B cell (primary cell): ENCODE measurements at regions not wholly inside any gene's neighbourhood (a gene's known extent, or its start where the extent isn't known, plus 50 kb on each side); places are given as distances from the start of the nearest gene placed in this dataset.

Experiments
- ATAC-seq: fragments of 200-7000 bp; cut with Tn5 transposase; one replicate; pipeline ENCODE4 v1.10.0; 2021; ENCODE audit warnings: low read depth, mild to moderate bottlenecking, moderate number of reproducible peaks, moderate library complexity
- CTCF ChIA-PET: fragments of 350-600 bp; sonication (Branson Sonifier 250); formaldehyde crosslinking; loops from one replicate; lab custom pipeline; 2021; ENCODE audit warnings: antibody characterized with exemption, inconsistent platforms; lab: Charles Lee
- POLR2A ChIA-PET: fragments of 350-600 bp; sonication (Branson Sonifier 250); formaldehyde crosslinking; loops from one replicate; lab custom pipeline; 2021; ENCODE audit warnings: antibody characterized with exemption; lab: Charles Lee
- DNase-seq: peaks from one replicate; pipeline ENCODE4 v3.0.0; 2013
- H2AFZ ChIP-seq: 2 replicates; pipeline ENCODE4 v1.6.1; 2012; ENCODE audit warnings: mild to moderate bottlenecking, low read depth, low read length; ENCODE audit not compliant: insufficient read depth, poor library complexity, severe bottlenecking
- H3K27ac ChIP-seq, 2 donors: 1 replicate in 1 of 2; 2 replicates in 1 of 2; pipeline ENCODE4 v1.5.1; 2012 to 2013; ENCODE audit warnings: low read length in 2 of 2, mild to moderate bottlenecking in 2 of 2, moderate library complexity in 1 of 2
- H3K27me3 ChIP-seq, 4 experiments: fragments of 200-600 bp in 1 of 4; sonication (generic) in 1 of 4; replicated peaks in 1 of 4; 1 replicate in 2 of 4; 2 replicates in 2 of 4; pipeline versions ENCODE4 v1.6.1 to v1.7.0; 2013 to 2016; ENCODE audit warnings: low read length in 3 of 4, mild to moderate bottlenecking in 2 of 4, mixed read lengths in 1 of 4, moderate library complexity in 1 of 4; ENCODE audit not compliant: insufficient read depth in 4 of 4, control insufficient read depth in 3 of 4; ENCODE audit errors: control extremely low read depth in 1 of 4
- H3K36me3 ChIP-seq, 2 experiments: replicated peaks in 1 of 2; 1 replicate in 1 of 2; 2 replicates in 1 of 2; pipeline versions ENCODE4 v1.6.1 to v1.7.1; 2013; ENCODE audit warnings: low read length in 1 of 2; ENCODE audit not compliant: insufficient read depth in 2 of 2, control insufficient read depth in 1 of 2; ENCODE audit errors: control extremely low read depth in 1 of 2, extremely low read depth in 1 of 2
- H3K4me1 ChIP-seq, 2 donors: fragments of 200-600 bp in 1 of 2; sonication (generic) in 1 of 2; 1 replicate in 1 of 2; 2 replicates in 1 of 2; pipeline versions ENCODE4 v1.5.1 to v1.6.1; 2013 to 2017; ENCODE audit warnings: low read length in 2 of 2; ENCODE audit not compliant: control insufficient read depth in 2 of 2, insufficient read depth in 2 of 2
- H3K4me2 ChIP-seq: replicated peaks from 2 replicates; pipeline ENCODE3; 2012; ENCODE audit warnings: mild to moderate bottlenecking, low read depth, low read length; ENCODE audit not compliant: poor library complexity, severe bottlenecking
- H3K4me3 ChIP-seq, 5 experiments: fragments of 200-600 bp in 1 of 5; sonication (generic) in 1 of 5; 1 replicate in 3 of 5; 2 replicates in 2 of 5; pipeline versions ENCODE4 v1.5.1 to v1.7.0; 2011 to 2016; ENCODE audit warnings: low read length in 4 of 5, mild to moderate bottlenecking in 4 of 5, low read depth in 2 of 5, control low read depth in 1 of 5, moderate library complexity in 1 of 5; ENCODE audit not compliant: insufficient read depth in 1 of 5; ENCODE audit errors: control extremely low read depth in 1 of 5, extremely low read depth in 1 of 5
- H3K79me2 ChIP-seq: fragments of 200-600 bp; sonication (generic); one replicate; pipeline ENCODE4 v1.6.0; 2016; ENCODE audit warnings: low read length; ENCODE audit not compliant: control insufficient read depth, insufficient read depth
- H3K9ac ChIP-seq: fragments of 200-600 bp; sonication (generic); 2 replicates; pipeline ENCODE4 v1.6.1; 2017; ENCODE audit warnings: mild to moderate bottlenecking, low read length, moderate library complexity
- H3K9me3 ChIP-seq, 3 donors: one replicate each; pipeline versions ENCODE4 v1.6.1 to v1.7.1; 2013; ENCODE audit warnings: low read length in 2 of 3; ENCODE audit not compliant: control insufficient read depth in 2 of 3, insufficient read depth in 1 of 3; ENCODE audit errors: control extremely low read depth in 1 of 3
- H4K20me1 ChIP-seq: 2 replicates; pipeline ENCODE4 v1.6.0; 2012; ENCODE audit warnings: mild to moderate bottlenecking, low read length; ENCODE audit not compliant: insufficient read depth, control insufficient read depth, poor library complexity, severe bottlenecking
- H3K27ac Mint-ChIP-seq: one replicate; pipeline ENCODE4 v1.8.0; 2021; ENCODE audit warnings: mixed read lengths
- H3K27me3 Mint-ChIP-seq: one replicate; pipeline ENCODE4 v1.8.0; 2021; ENCODE audit warnings: mixed read lengths
- H3K4me1 Mint-ChIP-seq: one replicate; pipeline ENCODE4 v1.8.0; 2021; ENCODE audit warnings: mixed read lengths
- H3K4me3 Mint-ChIP-seq: one replicate; pipeline ENCODE4 v1.8.0; 2021; ENCODE audit warnings: mixed read lengths
- H3K9me3 Mint-ChIP-seq: one replicate; pipeline ENCODE4 v1.8.0; 2022; ENCODE audit warnings: mixed read lengths; ENCODE audit not compliant: insufficient read depth
- EZH2 ChIP-seq: IDR thresholded peaks from 2 replicates; pipeline ENCODE4 v1.6.1; 2012; ENCODE audit warnings: borderline replicate concordance, low read depth, mild to moderate bottlenecking, moderate library complexity, low read length; ENCODE audit not compliant: insufficient read depth, poor library complexity, severe bottlenecking
- WGBS: methylation state at CpG from one replicate; pipeline ENCODE4 v1.1.5; 2013; ENCODE audit warnings: missing lambda C conversion rate; ENCODE audit not compliant: insufficient coverage; 5-methylcytosine and 5-hydroxymethylcytosine counted together
- intact Hi-C: fragments of 100-400 bp; cut with micrococcal nuclease; formaldehyde crosslinking; loops from one replicate; pipeline ENCODE4 v1.10.0; 2022
- TF ChIP-seq, protein P1 (sequence below): fragments of 200-600 bp; IDR thresholded peaks from one replicate; pipeline ENCODE4 v1.8.0; 2022; ENCODE audit warnings: antibody characterized with exemption, mild to moderate bottlenecking

DNA sequence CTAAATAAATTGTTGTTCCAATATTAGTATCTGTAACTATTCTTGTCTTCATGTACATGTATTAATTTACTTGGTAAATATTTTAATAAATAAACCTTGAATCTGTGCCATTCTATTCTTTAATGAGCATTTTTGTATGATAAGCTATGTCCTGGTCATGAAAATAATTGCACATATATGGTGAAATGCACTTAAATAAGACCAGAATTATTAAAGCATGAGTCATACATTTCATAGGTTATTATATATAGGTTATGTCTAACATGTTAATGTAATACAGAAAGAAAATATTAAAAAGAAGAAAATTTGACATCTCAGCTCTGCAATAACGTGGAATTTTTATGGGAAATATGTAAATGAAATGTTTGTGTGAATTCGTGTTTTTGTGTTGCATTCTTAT lies 1168.1 kb downstream of the TAF11L14 start:
- H3K9ac ChIP-seq = no peak overlapping the region
- no peak overlapping the region for H3K4me2 ChIP-seq
- H3K36me3 ChIP-seq = no peaks in the 10 kb centered on the region
- TF ChIP-seq, protein P1, sequence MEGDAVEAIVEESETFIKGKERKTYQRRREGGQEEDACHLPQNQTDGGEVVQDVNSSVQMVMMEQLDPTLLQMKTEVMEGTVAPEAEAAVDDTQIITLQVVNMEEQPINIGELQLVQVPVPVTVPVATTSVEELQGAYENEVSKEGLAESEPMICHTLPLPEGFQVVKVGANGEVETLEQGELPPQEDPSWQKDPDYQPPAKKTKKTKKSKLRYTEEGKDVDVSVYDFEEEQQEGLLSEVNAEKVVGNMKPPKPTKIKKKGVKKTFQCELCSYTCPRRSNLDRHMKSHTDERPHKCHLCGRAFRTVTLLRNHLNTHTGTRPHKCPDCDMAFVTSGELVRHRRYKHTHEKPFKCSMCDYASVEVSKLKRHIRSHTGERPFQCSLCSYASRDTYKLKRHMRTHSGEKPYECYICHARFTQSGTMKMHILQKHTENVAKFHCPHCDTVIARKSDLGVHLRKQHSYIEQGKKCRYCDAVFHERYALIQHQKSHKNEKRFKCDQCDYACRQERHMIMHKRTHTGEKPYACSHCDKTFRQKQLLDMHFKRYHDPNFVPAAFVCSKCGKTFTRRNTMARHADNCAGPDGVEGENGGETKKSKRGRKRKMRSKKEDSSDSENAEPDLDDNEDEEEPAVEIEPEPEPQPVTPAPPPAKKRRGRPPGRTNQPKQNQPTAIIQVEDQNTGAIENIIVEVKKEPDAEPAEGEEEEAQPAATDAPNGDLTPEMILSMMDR = no peak
- no peaks in the 10 kb centered on the region for H3K4me1 Mint-ChIP-seq
- DNase-seq = no peak
- no peak overlapping the region for H3K4me3 Mint-ChIP-seq
- H3K27ac Mint-ChIP-seq = no peak overlapping the region
- ChIA-PET CTCF (no interaction called here), POLR2A (no interaction called here)
- no peaks in the 10 kb centered on the region for H4K20me1 ChIP-seq
- H3K4me1 ChIP-seq = no peaks in the 10 kb centered on the region
- WGBS = no CpG with 5 or more reads among the region's 2 CpGs
- no peaks in the 10 kb centered on the region for H3K9me3 ChIP-seq
- no peaks in the 10 kb centered on the region for H3K27me3 Mint-ChIP-seq
- H3K27ac ChIP-seq = no peak overlapping the region
- H3K79me2 ChIP-seq = no peaks in the 10 kb centered on the region
- H3K4me3 ChIP-seq = no peak overlapping the region
- ATAC-seq = no peak
- no peaks in the 10 kb centered on the region for H3K9me3 Mint-ChIP-seq
- no peak overlapping the region for H2AFZ ChIP-seq
- intact Hi-C loops = no loop called here
- H3K27me3 ChIP-seq = no peaks in the 10 kb centered on the region

GRCh38 chr5:18805376-18805775 lies 1171.1 kb downstream of the TAF11L14 start:
- intact Hi-C loops = no loop called here
- Histone ChIP-seq H4K20me1 (no peaks in the 10 kb centered on the region), H3K4me3 (no peak overlapping the region), H3K27me3 (no peaks in the 10 kb centered on the region), H2AFZ (no peak overlapping the region), H3K4me1 (no peaks in the 10 kb centered on the region), H3K9ac (no peak overlapping the region), H3K79me2 (no peaks in the 10 kb centered on the region), H3K4me2 (no peak overlapping the region), H3K27ac (no peak overlapping the region), H3K36me3 (no peaks in the 10 kb centered on the region), H3K9me3 (no peaks in the 10 kb centered on the region)
- DNase-seq (no peak), ATAC-seq (no peak)
- no peaks in the 10 kb centered on the region for H3K9me3 Mint-ChIP-seq
- H3K4me3 Mint-ChIP-seq = no peak overlapping the region
- no peak overlapping the region for H3K27ac Mint-ChIP-seq
- POLR2A ChIA-PET = no interaction called here
- H3K4me1 Mint-ChIP-seq = no peaks in the 10 kb centered on the region
- no peaks in the 10 kb centered on the region for H3K27me3 Mint-ChIP-seq
- no CpG with 5 or more reads among the region's 2 CpGs for WGBS
- no peak for TF ChIP-seq EZH2
- TF ChIP-seq, protein P1 = no peak
- CTCF ChIA-PET = no interaction called here
